PC-3 (cell line): ENCODE measurements at regions not wholly inside any gene's neighbourhood (a gene's known extent, or its start where the extent isn't known, plus 50 kb on each side); places are given as distances from the start of the nearest gene placed in this dataset.

ENCODE experiments used
- ATAC-seq: fragments of 200-7000 bp; cut with Tn5 transposase; 2 replicates; pipeline ENCODE4 v1.9.1; 2020; ENCODE audit warnings: mild to moderate bottlenecking, moderate library complexity
- BruUV-seq: library from RNA; stranded (reverse); fragments of 400-500 nt; replicated peaks from 2 replicates; lab custom pipeline; 2021; lab: Mats Ljungman, UMichigan
- CTCF ChIA-PET: fragments of 300-600 bp; sonication (Branson Sonifier 250); formaldehyde crosslinking; loops from one replicate; lab custom pipeline; 2022; ENCODE audit warnings: antibody characterized with exemption; lab: Charles Lee
- POLR2A ChIA-PET: fragments of 300-600 bp; sonication (Branson Sonifier 250); formaldehyde crosslinking; loops from one replicate; lab custom pipeline; 2022; ENCODE audit warnings: antibody characterized with exemption; ENCODE audit not compliant: unreplicated experiment; lab: Charles Lee
- DNase-seq: peaks from one replicate; pipeline ENCODE4 v3.0.0-alpha.2; 2015
- H2AFZ ChIP-seq: fragments of 300-600 bp; sonication (generic); 2 replicates; pipeline ENCODE4 v1.6.0; 2016; ENCODE audit warnings: antibody characterized with exemption, low read length
- H3F3A ChIP-seq: fragments of 300-600 bp; sonication (generic); one replicate; pipeline ENCODE4 v1.6.0; 2017; ENCODE audit warnings: antibody characterized with exemption, low read length, control low read depth, mild to moderate bottlenecking; ENCODE audit not compliant: unreplicated experiment
- H3K27ac ChIP-seq: fragments of 300-600 bp; sonication (generic); 2 replicates; pipeline ENCODE4 v1.5.1; 2016; ENCODE audit warnings: mild to moderate bottlenecking, low read length
- H3K27me3 ChIP-seq: fragments of 300-600 bp; sonication (generic); 2 replicates; pipeline ENCODE4 v1.6.1; 2016; ENCODE audit warnings: low read length, mixed read lengths
- H3K36me3 ChIP-seq: fragments of 300-600 bp; sonication (generic); 2 replicates; pipeline ENCODE4 v1.6.1; 2016; ENCODE audit warnings: low read depth, mixed run types, low read length, mixed read lengths
- H3K4me1 ChIP-seq: fragments of 300-600 bp; sonication (generic); 2 replicates; pipeline ENCODE4 v1.5.1; 2016; ENCODE audit warnings: low read length; ENCODE audit not compliant: insufficient read depth
- H3K4me2 ChIP-seq: fragments of 300-600 bp; sonication (generic); 2 replicates; pipeline ENCODE4 v1.6.0; 2016; ENCODE audit warnings: low read length
- H3K4me3 ChIP-seq: fragments of 300-600 bp; sonication (generic); 2 replicates; pipeline ENCODE4 v1.5.1; 2016; ENCODE audit warnings: mild to moderate bottlenecking, low read length, mixed read lengths
- H3K79me2 ChIP-seq: fragments of 300-600 bp; sonication (generic); 2 replicates; pipeline ENCODE4 v1.6.1; 2017; ENCODE audit warnings: low read length, mixed read lengths
- H3K9ac ChIP-seq: fragments of 300-600 bp; sonication (generic); 2 replicates; pipeline ENCODE4 v1.6.0; 2016; ENCODE audit warnings: mild to moderate bottlenecking, low read length
- H3K9me2 ChIP-seq: fragments of 300-600 bp; sonication (generic); replicated peaks from 2 replicates; pipeline ENCODE4 v1.6.1; 2016; ENCODE audit warnings: mixed run types, low read length, mixed read lengths
- H3K9me3 ChIP-seq: fragments of 300-600 bp; sonication (generic); 2 replicates; pipeline ENCODE4 v1.6.1; 2016; ENCODE audit warnings: low read length, mixed read lengths
- H4K20me1 ChIP-seq: fragments of 300-600 bp; sonication (generic); 2 replicates; pipeline ENCODE4 v1.6.1; 2016; ENCODE audit warnings: low read length, mixed read lengths
- CTCF ChIP-seq: fragments of 300-600 bp; sonication (generic); conservative IDR thresholded peaks from 2 replicates; pipeline ENCODE4 v1.5.1; 2017; ENCODE audit warnings: antibody characterized with exemption, low read depth, mild to moderate bottlenecking, low read length
- EZH2 ChIP-seq: fragments of 300-600 bp; sonication (generic); IDR thresholded peaks from one replicate; pipeline ENCODE4 v1.6.1; 2017; ENCODE audit warnings: antibody characterized with exemption, mild to moderate bottlenecking, low read length; ENCODE audit not compliant: unreplicated experiment
- EZH2phosphoT487 ChIP-seq: fragments of 300-600 bp; sonication (generic); IDR thresholded peaks from 2 replicates; pipeline ENCODE4 v1.6.1; 2018; ENCODE audit warnings: mild to moderate bottlenecking, antibody characterized with exemption, low read length, borderline replicate concordance
- intact Hi-C: fragments of 100-400 bp; cut with micrococcal nuclease; formaldehyde crosslinking; loops from 2 replicates; pipeline ENCODE4 v1.9.0; 2023

- no peaks in the 10 kb centered on the region for H3K79me2 ChIP-seq
- H4K20me1 ChIP-seq: no peaks in the 10 kb centered on the region
- no peaks in the 10 kb centered on the region for H3K9me2 ChIP-seq
- intact Hi-C loops: no loop called here
- TF ChIP-seq EZH2phosphoT487 (no peak), EZH2 (no peak), CTCF (no peak)
- H3K9ac ChIP-seq: no peak overlapping the region
- DNase-seq: no peak
- no peak for ATAC-seq
- no peak overlapping the region for H3K4me2 ChIP-seq
- H3K27ac ChIP-seq: no peak overlapping the region
- H3K27me3 ChIP-seq: peaks cover 19% of the 10 kb centered on the region
- no peak overlapping the region for H3K4me3 ChIP-seq
- H3K9me3 ChIP-seq: no peaks in the 10 kb centered on the region
- CTCF ChIA-PET: no interaction called here
- H2AFZ ChIP-seq: no peak overlapping the region
- BruUV-seq: no TSS peak
- POLR2A ChIA-PET: no interaction called here
- no peaks in the 10 kb centered on the region for H3K4me1 ChIP-seq
- no peaks in the 10 kb centered on the region for H3F3A ChIP-seq
- H3K36me3 ChIP-seq: no peaks in the 10 kb centered on the region
Measured at GRCh38 chr2:206388698-206389097, 54.6 kb upstream of the ADAM23 start.

- no peak for ATAC-seq
Measured at GRCh38 chr2:206389164-206389563, 54.2 kb upstream of the ADAM23 start.

GRCh38 chr2:206390181-206390580 is 53.2 kb upstream of the ADAM23 start:
- DNase-seq (no peak), ATAC-seq (no peak)
- no peaks in the 10 kb centered on the region for H3K4me1 ChIP-seq
- H3F3A ChIP-seq: no peaks in the 10 kb centered on the region
- H4K20me1 ChIP-seq: no peaks in the 10 kb centered on the region
- no peaks in the 10 kb centered on the region for H3K79me2 ChIP-seq
- intact Hi-C loops: no loop called here
- no peak overlapping the region for H3K9ac ChIP-seq
- BruUV-seq: no TSS peak
- H3K27ac ChIP-seq: no peak overlapping the region
- no peak overlapping the region for H2AFZ ChIP-seq
- TF ChIP-seq CTCF (no peak), EZH2 (no peak), EZH2phosphoT487 (no peak)
- CTCF ChIA-PET: no interaction called here
- H3K4me3 ChIP-seq: no peak overlapping the region
- H3K27me3 ChIP-seq: peaks cover 12% of the 10 kb centered on the region
- H3K4me2 ChIP-seq: no peak overlapping the region
- H3K9me3 ChIP-seq: no peaks in the 10 kb centered on the region
- H3K36me3 ChIP-seq: no peaks in the 10 kb centered on the region
- no peaks in the 10 kb centered on the region for H3K9me2 ChIP-seq
- POLR2A ChIA-PET: no interaction called here

More at GRCh38 chr2:206389164-206389563, 54.2 kb upstream of the ADAM23 start:
- ChIA-PET POLR2A (no interaction called here), CTCF (no interaction called here)
- Histone ChIP-seq H3K27me3 (peaks cover 14% of the 10 kb centered on the region), H4K20me1 (no peaks in the 10 kb centered on the region), H3K9me2 (no peaks in the 10 kb centered on the region), H3K79me2 (no peaks in the 10 kb centered on the region), H2AFZ (no peak overlapping the region), H3K36me3 (no peaks in the 10 kb centered on the region), H3F3A (no peaks in the 10 kb centered on the region), H3K4me3 (no peak overlapping the region), H3K27ac (no peak overlapping the region), H3K4me1 (no peaks in the 10 kb centered on the region), H3K9ac (no peak overlapping the region), H3K4me2 (no peak overlapping the region), H3K9me3 (no peaks in the 10 kb centered on the region)
- BruUV-seq: no TSS peak
- no peak for DNase-seq
- TF ChIP-seq EZH2 (no peak), EZH2phosphoT487 (no peak), CTCF (no peak)
- intact Hi-C loops: no loop called here
